Glutamatergic neuron (in vitro differentiated cells): ENCODE measurements at regions not wholly inside any gene's neighbourhood (a gene's known extent, or its start where the extent isn't known, plus 50 kb on each side); places are given as distances from the start of the nearest gene placed in this dataset.

ENCODE experiments used
- DNase-seq: peaks from one replicate; pipeline ENCODE4 v3.0.0; 2022
- H3K27ac Mint-ChIP-seq: one replicate; pipeline ENCODE4 v1.8.0; 2020; ENCODE audit warnings: mild to moderate bottlenecking, mixed read lengths, inconsistent platforms; ENCODE audit not compliant: unreplicated experiment
- H3K27me3 Mint-ChIP-seq: one replicate; pipeline ENCODE4 v1.8.0; 2020; ENCODE audit warnings: mild to moderate bottlenecking, moderate library complexity, mixed read lengths, inconsistent platforms; ENCODE audit not compliant: unreplicated experiment
- H3K36me3 Mint-ChIP-seq: one replicate; pipeline ENCODE4 v1.8.0; 2020; ENCODE audit warnings: mild to moderate bottlenecking, mixed read lengths, inconsistent platforms; ENCODE audit not compliant: unreplicated experiment
- H3K4me1 Mint-ChIP-seq: one replicate; pipeline ENCODE4 v1.8.0; 2020; ENCODE audit warnings: mild to moderate bottlenecking, low read depth, mixed read lengths, inconsistent platforms; ENCODE audit not compliant: unreplicated experiment
- H3K4me3 Mint-ChIP-seq: one replicate; pipeline ENCODE4 v1.8.0; 2020; ENCODE audit warnings: mild to moderate bottlenecking, mixed read lengths, inconsistent platforms; ENCODE audit not compliant: unreplicated experiment
- H3K9me3 Mint-ChIP-seq: one replicate; pipeline ENCODE4 v1.8.0; 2020; ENCODE audit warnings: mild to moderate bottlenecking, moderate library complexity, mixed read lengths, inconsistent platforms; ENCODE audit not compliant: unreplicated experiment
- CTCF ChIP-seq: fragments of 200-600 bp; sonication (generic); IDR thresholded peaks from one replicate; pipeline ENCODE4 v1.5.0; 2021; ENCODE audit not compliant: partially characterized antibody, unreplicated experiment

- H3K4me3 Mint-ChIP-seq: no peak overlapping the region
- no peak for TF ChIP-seq CTCF
- no peak for DNase-seq
- H3K36me3 Mint-ChIP-seq: peaks cover 7% of the 10 kb centered on the region
- H3K9me3 Mint-ChIP-seq: peaks cover 4% of the 10 kb centered on the region
- no peak overlapping the region for H3K27ac Mint-ChIP-seq
- peaks cover 8% of the 10 kb centered on the region for H3K27me3 Mint-ChIP-seq
- no peaks in the 10 kb centered on the region for H3K4me1 Mint-ChIP-seq
Measured at GRCh38 chr6:112665815-112666214, 318.7 kb downstream of the RFPL4B start.

GRCh38 chr6:112667427-112667826, 320.3 kb downstream of the RFPL4B start:
- H3K36me3 Mint-ChIP-seq: peaks cover 7% of the 10 kb centered on the region
- peaks cover 4% of the 10 kb centered on the region for H3K9me3 Mint-ChIP-seq
- no peak for DNase-seq
- H3K4me1 Mint-ChIP-seq: no peaks in the 10 kb centered on the region
- no peak for TF ChIP-seq CTCF
- H3K4me3 Mint-ChIP-seq: no peak overlapping the region
- peaks cover 8% of the 10 kb centered on the region for H3K27me3 Mint-ChIP-seq
- no peak overlapping the region for H3K27ac Mint-ChIP-seq

DNA sequence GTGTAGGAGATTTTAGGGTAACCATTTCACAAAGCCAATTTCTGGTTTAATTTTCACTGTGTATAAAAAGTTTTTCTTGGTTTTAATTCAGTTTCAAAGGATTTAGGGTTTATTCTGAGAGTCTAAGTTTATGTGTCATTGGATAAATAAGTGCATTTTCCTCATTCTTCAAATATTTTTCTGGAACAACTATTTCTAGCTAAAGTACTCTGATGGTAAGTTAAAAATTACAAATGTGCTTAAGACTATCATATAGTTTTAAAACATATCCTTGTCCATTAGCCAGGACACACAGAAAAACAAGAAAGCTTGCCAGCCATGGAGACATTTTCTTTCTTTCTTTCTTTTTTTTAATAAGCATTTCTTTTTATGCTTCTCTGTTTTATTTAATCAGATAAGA, 333.0 kb downstream of the RFPL4B start:
- Mint-ChIP-seq H3K4me1 (no peaks in the 10 kb centered on the region), H3K9me3 (peaks cover 2% of the 10 kb centered on the region), H3K4me3 (no peak overlapping the region)

GRCh38 chr6:112682071-112682470, 334.9 kb downstream of the RFPL4B start:
- no peak for DNase-seq
- Mint-ChIP-seq H3K36me3 (no peaks in the 10 kb centered on the region), H3K4me1 (no peaks in the 10 kb centered on the region), H3K9me3 (peaks cover 2% of the 10 kb centered on the region), H3K4me3 (no peak overlapping the region), H3K27me3 (no peaks in the 10 kb centered on the region), H3K27ac (no peak overlapping the region)
- TF ChIP-seq CTCF: no peak

More for the DNA sequence above, 333.0 kb downstream of the RFPL4B start:
- TF ChIP-seq CTCF: no peak
- DNase-seq: no peak
- no peaks in the 10 kb centered on the region for H3K36me3 Mint-ChIP-seq
- no peak overlapping the region for H3K27ac Mint-ChIP-seq
- no peaks in the 10 kb centered on the region for H3K27me3 Mint-ChIP-seq

GRCh38 chr6:112683106-112683505, 336.0 kb downstream of the RFPL4B start:
- Mint-ChIP-seq H3K36me3 (no peaks in the 10 kb centered on the region), H3K4me3 (no peak overlapping the region), H3K9me3 (no peaks in the 10 kb centered on the region), H3K4me1 (no peaks in the 10 kb centered on the region), H3K27me3 (no peaks in the 10 kb centered on the region), H3K27ac (no peak overlapping the region)
- TF ChIP-seq CTCF: no peak
- no peak for DNase-seq
